Smooth muscle cell (in vitro differentiated cells): ENCODE measurements at regions not wholly inside any gene's neighbourhood (a gene's known extent, or its start where the extent isn't known, plus 50 kb on each side); places are given as distances from the start of the nearest gene placed in this dataset.

Source experiments
- DNase-seq: peaks from one replicate; lab custom pipeline; 2025; ENCODE audit not compliant: unreplicated experiment; lab: John Stamatoyannopoulos, UW
- H2AFZ ChIP-seq: fragments of 200-600 bp; sonication (generic); 2 replicates; pipeline ENCODE4 v1.6.0; 2016; ENCODE audit warnings: antibody characterized with exemption, low read depth, mild to moderate bottlenecking
- H3F3A ChIP-seq: fragments of 200-600 bp; sonication (generic); 2 replicates; pipeline ENCODE4 v1.6.0; 2017; ENCODE audit warnings: antibody characterized with exemption, low read depth
- H3K27ac ChIP-seq: fragments of 200-600 bp; sonication (generic); 2 replicates; pipeline ENCODE4 v1.5.1; 2016; ENCODE audit warnings: low read depth, mild to moderate bottlenecking
- H3K27me3 ChIP-seq: fragments of 200-600 bp; sonication (generic); 2 replicates; pipeline ENCODE4 v1.6.1; 2016; ENCODE audit warnings: low read depth, mild to moderate bottlenecking
- H3K36me3 ChIP-seq: fragments of 200-600 bp; sonication (generic); 2 replicates; pipeline ENCODE4 v1.5.1; 2016; ENCODE audit warnings: low read depth
- H3K4me1 ChIP-seq: fragments of 200-600 bp; sonication (generic); 2 replicates; pipeline ENCODE4 v1.5.1; 2016; ENCODE audit warnings: low read depth
- H3K4me2 ChIP-seq: fragments of 200-600 bp; sonication (generic); 2 replicates; pipeline ENCODE4 v1.6.0; 2016; ENCODE audit warnings: mild to moderate bottlenecking
- H3K4me3 ChIP-seq: fragments of 200-600 bp; sonication (generic); 2 replicates; pipeline ENCODE4 v1.5.1; 2016; ENCODE audit warnings: mild to moderate bottlenecking
- H3K79me2 ChIP-seq: fragments of 200-600 bp; sonication (generic); 2 replicates; pipeline ENCODE4 v1.6.0; 2016; ENCODE audit warnings: low read depth, mild to moderate bottlenecking
- H3K9ac ChIP-seq: fragments of 200-600 bp; sonication (generic); 2 replicates; pipeline ENCODE4 v1.6.0; 2016; ENCODE audit warnings: low read depth
- H3K9me3 ChIP-seq: fragments of 200-600 bp; sonication (generic); replicated peaks from 2 replicates; pipeline ENCODE4 v1.5.1; 2016; ENCODE audit warnings: low read depth
- H4K20me1 ChIP-seq: fragments of 200-600 bp; sonication (generic); 2 replicates; pipeline ENCODE4 v1.6.0; 2016; ENCODE audit warnings: low read depth
- WGBS: methylation state at CpG from one replicate; pipeline ENCODE4 v1.1.7; 2016; ENCODE audit warnings: low lambda C conversion rate; 5-methylcytosine and 5-hydroxymethylcytosine counted together
- TF ChIP-seq, protein P1 (sequence below): fragments of 200-600 bp; sonication (generic); IDR thresholded peaks from 2 replicates; pipeline ENCODE4 v1.5.1; 2017; ENCODE audit warnings: borderline replicate concordance, mild to moderate bottlenecking, antibody characterized with exemption; ENCODE audit not compliant: insufficient read depth, poor library complexity, severe bottlenecking

DNA sequence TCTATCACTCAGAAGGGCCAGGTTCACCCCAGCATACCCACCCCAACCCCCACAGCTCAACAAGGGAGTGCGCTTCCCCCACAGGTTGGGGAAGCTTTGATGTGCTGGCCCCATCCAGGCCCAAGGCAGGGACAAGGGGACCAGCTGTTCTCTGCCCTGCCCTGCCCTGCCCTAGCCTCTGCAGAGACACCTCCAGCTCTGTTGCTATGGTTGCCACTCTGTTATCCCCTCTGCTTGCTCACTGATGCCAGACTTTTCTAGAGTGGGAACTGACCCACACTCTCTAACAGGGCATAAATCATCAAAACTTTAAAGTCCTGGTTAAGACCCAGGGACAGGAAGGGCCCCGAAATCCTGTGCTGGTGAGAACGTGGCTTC lies 50.4 kb upstream of the ENPP7 start:
- Histone ChIP-seq H3K79me2 (no peaks in the 10 kb centered on the region), H3K4me2 (no peak overlapping the region), H3K9ac (no peak overlapping the region), H3K4me3 (no peak overlapping the region), H3K4me1 (no peaks in the 10 kb centered on the region), H4K20me1 (no peaks in the 10 kb centered on the region), H2AFZ (no peak overlapping the region), H3K27ac (no peak overlapping the region), H3K27me3 (no peaks in the 10 kb centered on the region), H3F3A (no peaks in the 10 kb centered on the region), H3K36me3 (no peaks in the 10 kb centered on the region), H3K9me3 (no peaks in the 10 kb centered on the region)
- DNase-seq: no peak
- WGBS: 86% methylated on average over 3 of the region's 3 CpGs
- TF ChIP-seq, protein P1, sequence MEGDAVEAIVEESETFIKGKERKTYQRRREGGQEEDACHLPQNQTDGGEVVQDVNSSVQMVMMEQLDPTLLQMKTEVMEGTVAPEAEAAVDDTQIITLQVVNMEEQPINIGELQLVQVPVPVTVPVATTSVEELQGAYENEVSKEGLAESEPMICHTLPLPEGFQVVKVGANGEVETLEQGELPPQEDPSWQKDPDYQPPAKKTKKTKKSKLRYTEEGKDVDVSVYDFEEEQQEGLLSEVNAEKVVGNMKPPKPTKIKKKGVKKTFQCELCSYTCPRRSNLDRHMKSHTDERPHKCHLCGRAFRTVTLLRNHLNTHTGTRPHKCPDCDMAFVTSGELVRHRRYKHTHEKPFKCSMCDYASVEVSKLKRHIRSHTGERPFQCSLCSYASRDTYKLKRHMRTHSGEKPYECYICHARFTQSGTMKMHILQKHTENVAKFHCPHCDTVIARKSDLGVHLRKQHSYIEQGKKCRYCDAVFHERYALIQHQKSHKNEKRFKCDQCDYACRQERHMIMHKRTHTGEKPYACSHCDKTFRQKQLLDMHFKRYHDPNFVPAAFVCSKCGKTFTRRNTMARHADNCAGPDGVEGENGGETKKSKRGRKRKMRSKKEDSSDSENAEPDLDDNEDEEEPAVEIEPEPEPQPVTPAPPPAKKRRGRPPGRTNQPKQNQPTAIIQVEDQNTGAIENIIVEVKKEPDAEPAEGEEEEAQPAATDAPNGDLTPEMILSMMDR: no peak

DNA sequence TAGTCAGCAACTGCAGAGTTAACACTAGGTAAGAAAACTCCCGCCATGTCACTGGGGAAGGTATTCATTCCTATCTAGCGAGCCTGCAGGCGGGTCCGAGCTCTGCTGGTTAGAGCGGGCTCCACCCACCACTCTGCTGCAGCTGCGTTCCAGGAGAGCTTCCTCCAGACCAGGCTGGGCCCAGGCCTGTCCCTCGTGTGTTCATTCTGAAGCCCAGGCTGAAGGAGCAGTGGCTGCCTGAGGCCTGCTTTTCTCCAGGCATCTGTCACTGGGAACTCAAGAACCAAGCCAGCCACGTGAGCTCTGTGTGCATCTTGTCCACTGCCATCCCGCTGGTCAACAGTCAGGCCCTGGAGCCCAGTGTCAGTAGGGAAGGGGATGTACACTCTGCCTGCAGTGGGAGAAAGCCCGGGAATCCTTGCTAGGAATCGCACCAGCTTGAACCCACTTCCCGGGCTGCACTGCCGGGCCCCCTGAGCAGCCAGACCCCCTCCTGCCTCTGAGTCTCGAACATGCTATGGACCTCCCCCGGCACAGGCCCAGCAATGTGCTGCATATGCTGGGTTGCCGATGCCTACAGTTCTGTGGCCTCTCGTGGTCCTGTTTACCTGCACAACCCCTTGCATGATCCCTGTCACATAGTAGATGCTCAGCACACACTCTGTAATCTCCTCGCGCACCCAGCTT lies 51.0 kb upstream of the ENPP7 start:
- DNase-seq: no peak
- H3K9ac ChIP-seq: no peak overlapping the region
- H3K4me1 ChIP-seq: no peaks in the 10 kb centered on the region
- no peak overlapping the region for H2AFZ ChIP-seq
- 88% methylated on average over 17 of the region's 19 CpGs for WGBS
- no peaks in the 10 kb centered on the region for H3K36me3 ChIP-seq
- no peaks in the 10 kb centered on the region for H3F3A ChIP-seq
- H3K4me2 ChIP-seq: no peak overlapping the region
- no peaks in the 10 kb centered on the region for H3K79me2 ChIP-seq
- TF ChIP-seq, protein P1: no peak
- no peak overlapping the region for H3K4me3 ChIP-seq
- no peaks in the 10 kb centered on the region for H4K20me1 ChIP-seq
- no peaks in the 10 kb centered on the region for H3K27me3 ChIP-seq
- no peaks in the 10 kb centered on the region for H3K9me3 ChIP-seq
- H3K27ac ChIP-seq: no peak overlapping the region

DNA sequence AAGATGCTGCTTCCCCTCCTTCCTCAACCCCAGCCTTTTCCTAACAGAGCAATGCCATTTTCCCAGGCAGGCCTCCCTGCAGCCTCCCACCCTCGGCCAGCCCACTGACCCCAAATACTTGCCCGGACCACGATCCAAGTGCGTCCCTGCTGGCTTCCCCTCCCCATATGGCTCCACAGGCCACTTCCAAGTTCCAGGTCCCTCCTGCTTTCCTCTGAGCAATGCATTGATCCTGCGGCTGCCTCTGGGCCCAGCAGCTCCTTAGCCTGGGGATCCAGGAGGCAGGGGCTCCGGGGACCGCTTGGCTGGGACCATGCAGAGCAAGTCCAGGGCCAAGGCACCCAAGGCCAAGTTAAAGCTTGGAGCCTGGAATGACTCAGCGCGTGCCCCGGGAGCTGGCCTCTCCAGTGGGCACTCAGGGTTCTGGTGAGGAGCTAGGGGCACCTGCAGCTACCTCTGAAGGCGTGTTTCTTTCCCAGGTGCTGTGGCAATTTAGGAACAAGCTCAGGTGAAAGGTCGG lies 51.9 kb upstream of the ENPP7 start:
- H3K27me3 ChIP-seq: no peaks in the 10 kb centered on the region
- H3K79me2 ChIP-seq: no peaks in the 10 kb centered on the region
- WGBS: 82% methylated on average over 12 of the region's 12 CpGs
- H2AFZ ChIP-seq: no peak overlapping the region
- no peaks in the 10 kb centered on the region for H3K4me1 ChIP-seq
- no peak overlapping the region for H3K9ac ChIP-seq
- H3K27ac ChIP-seq: no peak overlapping the region
- no peaks in the 10 kb centered on the region for H3F3A ChIP-seq
- no peak for DNase-seq
- H3K36me3 ChIP-seq: no peaks in the 10 kb centered on the region
- TF ChIP-seq, protein P1: no peak
- H3K4me2 ChIP-seq: no peak overlapping the region
- no peaks in the 10 kb centered on the region for H4K20me1 ChIP-seq
- no peak overlapping the region for H3K4me3 ChIP-seq
- no peaks in the 10 kb centered on the region for H3K9me3 ChIP-seq

DNA sequence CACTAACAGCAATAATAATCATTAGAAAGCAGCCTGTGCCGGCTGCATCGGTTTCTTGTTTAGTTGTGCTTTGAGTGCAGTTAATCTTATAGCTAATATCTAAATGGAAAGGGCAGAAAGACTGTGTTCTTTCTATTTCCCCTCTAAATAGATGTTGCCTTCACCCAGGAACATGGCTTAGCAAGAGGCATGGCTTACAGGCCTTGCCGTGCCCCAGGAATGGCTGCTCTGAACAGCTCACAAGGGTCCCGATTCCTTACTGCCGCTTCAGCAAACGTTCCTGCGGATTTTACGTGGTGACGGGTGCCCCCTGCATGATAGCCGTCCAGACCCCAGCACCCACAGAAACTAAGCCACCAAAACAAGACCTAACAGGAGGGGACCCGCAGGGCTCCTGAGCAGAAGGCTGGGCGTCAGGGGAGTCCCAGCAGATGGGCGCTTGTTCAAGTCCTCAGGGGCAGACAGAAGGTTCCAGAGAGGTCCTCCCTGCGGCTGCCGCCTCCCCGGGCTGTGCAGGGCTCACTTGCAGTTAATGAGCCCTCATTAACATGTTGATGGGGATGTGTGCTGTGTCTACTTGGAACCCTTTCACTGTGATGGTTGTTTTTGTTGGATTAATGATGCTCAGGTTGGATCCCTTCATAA lies 52.5 kb upstream of the ENPP7 start:
- H3K4me2 ChIP-seq: no peak overlapping the region
- no peaks in the 10 kb centered on the region for H4K20me1 ChIP-seq
- WGBS: 81% methylated on average over 16 of the region's 16 CpGs
- H3F3A ChIP-seq: no peaks in the 10 kb centered on the region
- H3K4me3 ChIP-seq: no peak overlapping the region
- no peaks in the 10 kb centered on the region for H3K27me3 ChIP-seq
- H3K27ac ChIP-seq: no peak overlapping the region
- no peak overlapping the region for H2AFZ ChIP-seq
- no peak for DNase-seq
- H3K9me3 ChIP-seq: no peaks in the 10 kb centered on the region
- H3K36me3 ChIP-seq: no peaks in the 10 kb centered on the region
- TF ChIP-seq, protein P1: no peak
- H3K9ac ChIP-seq: no peak overlapping the region
- H3K4me1 ChIP-seq: no peaks in the 10 kb centered on the region
- no peaks in the 10 kb centered on the region for H3K79me2 ChIP-seq
